Mononuclear cell (primary cell): ENCODE measurements at regions not wholly inside any gene's neighbourhood (a gene's known extent, or its start where the extent isn't known, plus 50 kb on each side); places are given as distances from the start of the nearest gene placed in this dataset.

Experiments used
- H3K27me3 ChIP-seq: 2 replicates; pipeline ENCODE4 v1.6.0; 2011; ENCODE audit warnings: low read length, control low read depth; ENCODE audit not compliant: insufficient read depth
- H3K4me1 ChIP-seq: 2 replicates; pipeline ENCODE4 v1.5.1; 2011; ENCODE audit warnings: mild to moderate bottlenecking, low read length, control low read depth; ENCODE audit not compliant: insufficient read depth
- H3K4me3 ChIP-seq: 2 replicates; pipeline ENCODE4 v1.5.1; 2011; ENCODE audit warnings: mild to moderate bottlenecking, low read length, moderate library complexity
- H3K9me3 ChIP-seq: 2 replicates; pipeline ENCODE4 v1.5.1; 2011; ENCODE audit warnings: low read depth, mild to moderate bottlenecking, control low read depth, low read length

DNA sequence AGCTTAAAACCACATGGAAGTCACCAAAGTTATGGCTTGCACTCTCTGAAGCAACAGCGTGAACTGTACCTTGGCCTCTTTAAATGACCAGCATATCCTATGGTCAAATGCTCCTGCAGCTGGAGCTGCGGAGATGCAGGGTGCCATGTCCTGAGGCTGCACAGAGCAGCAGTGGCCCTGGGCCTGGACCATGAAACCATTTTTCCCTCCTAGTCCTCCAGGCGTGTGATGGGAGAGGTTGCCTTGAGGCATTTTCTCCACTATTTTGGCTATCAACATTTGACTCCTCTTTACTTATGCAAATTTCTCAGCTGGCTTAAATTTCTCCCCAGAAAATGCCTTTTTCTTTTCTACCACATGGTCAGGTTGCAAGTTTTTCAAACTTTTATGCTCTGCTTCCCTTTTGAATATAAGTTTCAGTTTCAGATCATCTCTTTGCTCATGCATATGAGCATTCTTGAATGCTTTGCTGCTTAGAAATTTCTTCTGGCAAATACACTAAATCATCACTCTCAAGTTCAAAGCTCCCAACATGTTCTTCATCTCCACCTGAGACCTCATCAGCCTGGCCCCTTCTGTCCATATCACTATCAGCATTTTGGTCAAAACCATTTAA, 82.9 kb upstream of the TMEFF2 start:
- Histone ChIP-seq H3K4me1 (no peaks in the 10 kb centered on the region), H3K9me3 (no peaks in the 10 kb centered on the region), H3K4me3 (no peak overlapping the region), H3K27me3 (no peaks in the 10 kb centered on the region)

DNA sequence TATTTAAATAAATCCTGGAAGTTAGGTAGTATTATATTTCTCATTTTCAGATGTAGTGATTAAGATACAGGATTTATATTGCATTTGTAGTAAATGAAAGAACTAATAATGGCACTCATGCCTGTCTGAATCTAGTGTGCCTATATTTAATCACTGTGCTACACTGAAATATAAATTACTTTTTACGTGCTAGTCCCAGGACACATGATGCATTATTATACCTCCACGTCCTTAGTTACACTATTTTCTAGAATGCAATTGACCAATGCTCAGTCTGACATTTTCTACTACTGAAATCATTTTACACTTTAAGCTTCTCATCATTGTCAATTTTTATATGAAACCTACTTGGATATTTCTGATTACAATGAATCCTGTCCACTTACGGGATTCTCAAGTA, 80.9 kb upstream of the TMEFF2 start:
- H3K4me3 ChIP-seq, result no peak overlapping the region
- H3K9me3 ChIP-seq, result no peaks in the 10 kb centered on the region
- no peaks in the 10 kb centered on the region for H3K4me1 ChIP-seq
- H3K27me3 ChIP-seq, result no peaks in the 10 kb centered on the region

DNA sequence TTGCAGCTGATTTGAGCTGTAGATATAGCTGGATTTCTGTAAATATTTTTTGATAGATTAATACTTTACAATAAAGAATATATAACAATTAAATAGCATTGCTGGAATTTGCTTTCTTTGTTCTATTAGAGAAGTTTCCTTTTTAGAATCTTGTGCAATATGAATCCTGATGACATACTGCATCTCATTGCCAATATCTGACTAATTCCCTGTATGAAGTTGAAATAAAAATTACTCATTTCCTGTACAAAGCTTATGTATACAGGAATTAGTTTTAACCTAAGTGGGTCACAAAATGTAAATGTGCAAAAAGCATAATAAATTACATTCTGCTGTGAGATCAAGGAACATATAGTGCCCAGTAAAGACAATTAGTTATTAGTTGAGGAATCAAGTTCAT, 72.8 kb upstream of the TMEFF2 start:
- H3K9me3 ChIP-seq, result no peaks in the 10 kb centered on the region
- H3K4me1 ChIP-seq, result no peaks in the 10 kb centered on the region
- H3K4me3 ChIP-seq, result no peak overlapping the region
- no peaks in the 10 kb centered on the region for H3K27me3 ChIP-seq

DNA sequence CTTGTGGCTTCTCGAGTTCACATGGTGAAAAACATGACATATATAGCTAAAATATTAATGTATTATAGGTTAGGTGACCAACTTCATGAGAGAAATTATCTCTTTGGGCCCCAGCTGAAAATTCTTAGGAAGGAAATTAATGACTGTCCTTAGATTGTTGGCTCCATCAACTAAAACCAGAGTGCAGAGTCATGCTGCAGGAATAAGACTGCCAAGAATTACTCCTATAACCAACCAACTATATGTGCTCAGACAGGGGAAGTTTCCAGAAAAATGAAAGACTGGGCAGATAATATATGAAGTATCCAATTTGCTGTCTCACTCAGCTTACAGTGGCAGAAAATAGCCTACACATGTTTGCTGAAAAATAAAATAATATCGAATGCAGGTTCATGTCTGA, 71.0 kb upstream of the TMEFF2 start:
- H3K9me3 ChIP-seq, result no peaks in the 10 kb centered on the region
- no peak overlapping the region for H3K4me3 ChIP-seq
- no peaks in the 10 kb centered on the region for H3K4me1 ChIP-seq
- H3K27me3 ChIP-seq, result no peaks in the 10 kb centered on the region

DNA sequence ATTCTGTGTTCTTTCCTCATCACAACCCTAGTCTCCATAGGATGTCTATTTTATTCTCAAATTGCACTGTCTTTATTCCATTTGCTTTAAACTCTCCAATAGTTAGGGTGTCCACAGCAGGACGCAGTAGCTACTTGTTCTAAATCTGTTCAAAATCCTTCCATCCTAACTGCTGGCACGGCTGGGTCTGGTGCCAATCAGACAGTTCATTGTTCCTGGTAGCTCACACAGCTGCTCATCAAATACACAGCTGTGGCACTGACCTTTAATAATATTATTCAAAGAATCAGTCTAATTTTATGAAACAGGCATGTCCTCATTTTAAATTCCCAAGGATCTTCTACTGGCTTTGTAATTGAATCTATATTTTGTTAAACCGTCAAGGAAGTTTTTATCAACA, 59.7 kb upstream of the TMEFF2 start:
- no peaks in the 10 kb centered on the region for H3K9me3 ChIP-seq
- no peaks in the 10 kb centered on the region for H3K27me3 ChIP-seq
- H3K4me1 ChIP-seq, result no peaks in the 10 kb centered on the region
- H3K4me3 ChIP-seq, result no peak overlapping the region

DNA sequence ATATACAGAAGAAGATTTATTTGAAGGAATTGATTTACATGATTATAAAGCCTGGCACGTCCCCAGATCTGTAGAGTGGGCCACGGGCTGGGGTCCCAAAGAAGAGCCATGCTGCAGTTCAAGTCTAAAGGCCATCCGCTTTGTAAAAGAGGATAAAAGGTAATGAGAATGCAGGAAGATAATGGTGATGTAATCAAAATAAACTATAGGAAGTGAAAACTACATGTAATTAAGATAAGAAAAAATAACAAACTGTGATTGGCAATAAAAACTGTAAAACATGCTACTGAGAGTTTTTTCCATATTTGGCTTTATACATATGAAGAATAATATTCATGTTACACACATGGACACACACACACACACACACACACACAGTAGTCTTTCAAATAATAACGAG, 59.0 kb upstream of the TMEFF2 start:
- no peaks in the 10 kb centered on the region for H3K4me1 ChIP-seq
- no peaks in the 10 kb centered on the region for H3K9me3 ChIP-seq
- no peak overlapping the region for H3K4me3 ChIP-seq
- H3K27me3 ChIP-seq, result no peaks in the 10 kb centered on the region

DNA sequence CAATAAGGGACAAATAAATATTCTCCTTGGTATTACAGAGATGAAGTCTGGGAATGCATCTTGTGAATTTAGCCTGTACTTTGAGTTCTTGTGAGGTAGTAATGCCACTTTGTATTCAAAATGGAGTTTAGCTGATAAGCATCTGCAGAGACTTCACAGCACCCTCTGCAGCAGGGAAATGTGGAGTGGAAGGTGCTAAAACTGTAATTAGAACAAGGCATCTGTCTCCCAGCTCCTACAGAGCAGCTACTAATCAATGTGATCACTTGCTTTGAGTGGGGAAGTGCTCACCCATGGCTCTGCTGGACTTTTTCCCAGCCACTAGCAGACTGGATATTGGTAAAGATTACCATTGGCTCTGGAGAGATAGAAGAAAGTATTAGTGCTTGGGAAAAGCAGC, 56.2 kb upstream of the TMEFF2 start:
- Histone ChIP-seq H3K9me3 (no peaks in the 10 kb centered on the region), H3K4me3 (no peak overlapping the region), H3K4me1 (no peaks in the 10 kb centered on the region), H3K27me3 (no peaks in the 10 kb centered on the region)

DNA sequence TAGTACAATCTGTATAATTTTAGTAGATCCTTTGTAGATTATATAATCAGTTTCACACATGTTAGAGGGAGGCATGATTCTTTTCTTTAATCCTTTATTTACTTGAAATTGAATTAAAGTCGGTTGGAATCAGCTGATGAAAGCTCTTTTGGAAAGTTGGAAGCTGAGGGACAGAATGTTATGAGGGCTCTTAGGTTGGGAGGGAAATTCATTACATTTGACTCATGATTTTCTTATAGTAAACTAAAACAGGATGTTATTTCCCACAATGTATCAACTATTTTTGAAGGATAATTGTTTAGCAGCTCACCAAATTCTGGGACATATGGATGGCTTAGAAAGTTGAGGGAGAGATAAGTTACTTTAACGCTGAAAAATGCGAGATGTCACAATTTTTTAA, 52.7 kb upstream of the TMEFF2 start:
- no peaks in the 10 kb centered on the region for H3K9me3 ChIP-seq
- H3K4me1 ChIP-seq, result no peaks in the 10 kb centered on the region
- no peaks in the 10 kb centered on the region for H3K27me3 ChIP-seq
- no peak overlapping the region for H3K4me3 ChIP-seq

DNA sequence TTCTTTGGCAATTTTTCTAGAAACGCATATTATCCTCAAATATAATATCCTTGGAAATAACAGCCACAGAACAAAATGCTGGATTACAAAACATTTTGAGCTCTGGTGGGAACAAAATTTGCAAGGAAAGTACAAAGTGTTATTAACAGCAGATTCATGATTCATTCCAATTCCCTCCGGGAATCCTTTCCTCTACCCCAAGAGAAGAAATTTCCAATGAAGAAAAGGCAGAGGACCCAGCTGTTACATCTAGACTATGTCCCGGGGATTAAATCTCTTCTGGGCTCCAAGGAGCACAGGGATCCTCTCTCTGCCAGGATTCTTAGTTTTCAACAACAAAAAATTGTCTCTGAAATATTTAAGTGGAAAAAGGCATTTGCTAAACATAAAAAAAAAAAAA, 51.6 kb upstream of the TMEFF2 start:
- no peaks in the 10 kb centered on the region for H3K4me1 ChIP-seq
- no peak overlapping the region for H3K4me3 ChIP-seq
- H3K27me3 ChIP-seq, result no peaks in the 10 kb centered on the region
- H3K9me3 ChIP-seq, result no peaks in the 10 kb centered on the region

DNA sequence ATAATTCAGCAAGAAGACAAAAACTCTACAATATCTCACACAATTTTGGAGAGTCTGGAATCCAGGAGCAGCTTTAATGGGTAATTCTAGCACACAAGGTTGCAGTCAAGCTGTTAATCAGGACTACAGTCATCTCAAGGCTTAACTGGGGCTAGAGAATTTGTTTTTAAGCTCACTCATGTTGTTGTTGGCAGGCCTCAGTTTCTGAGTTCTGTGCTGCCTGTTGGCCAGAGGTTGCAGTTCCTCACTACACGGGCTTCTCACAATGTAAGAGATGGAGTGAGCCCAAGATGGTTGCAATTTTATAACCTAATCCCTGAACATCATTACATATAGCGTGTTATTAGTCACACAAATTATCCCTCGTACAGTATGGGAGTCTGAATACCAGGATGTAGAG, 50.6 kb upstream of the TMEFF2 start:
- H3K4me3 ChIP-seq, result no peak overlapping the region
- H3K4me1 ChIP-seq, result no peaks in the 10 kb centered on the region
- H3K27me3 ChIP-seq, result no peaks in the 10 kb centered on the region
- no peaks in the 10 kb centered on the region for H3K9me3 ChIP-seq
